Thyroid gland (tissue), 4 donors: ENCODE measurements at regions not wholly inside any gene's neighbourhood (a gene's known extent, or its start where the extent isn't known, plus 50 kb on each side); places are given as distances from the start of the nearest gene placed in this dataset.

ENCODE experiments used
- POLR2A ChIP-seq, 2 donors: fragments of 450-650 bp; IDR thresholded peaks; one replicate each; pipeline ENCODE4 v1.6.1; 2017; ENCODE audit warnings: antibody characterized with exemption in 2 of 2, mild to moderate bottlenecking in 2 of 2, moderate library complexity in 1 of 2
- TF ChIP-seq, protein P1 (sequence below), 6 experiments: fragments of 200-600 bp in 3 of 6; fragments of 450-650 bp in 3 of 6; sonication (generic) in 3 of 6; IDR thresholded peaks; one replicate each; pipeline ENCODE4 v1.5.1; 2016 to 2019; ENCODE audit warnings: antibody characterized with exemption in 6 of 6, mild to moderate bottlenecking in 2 of 6, inconsistent platforms in 1 of 6, moderate library complexity in 1 of 6

DNA sequence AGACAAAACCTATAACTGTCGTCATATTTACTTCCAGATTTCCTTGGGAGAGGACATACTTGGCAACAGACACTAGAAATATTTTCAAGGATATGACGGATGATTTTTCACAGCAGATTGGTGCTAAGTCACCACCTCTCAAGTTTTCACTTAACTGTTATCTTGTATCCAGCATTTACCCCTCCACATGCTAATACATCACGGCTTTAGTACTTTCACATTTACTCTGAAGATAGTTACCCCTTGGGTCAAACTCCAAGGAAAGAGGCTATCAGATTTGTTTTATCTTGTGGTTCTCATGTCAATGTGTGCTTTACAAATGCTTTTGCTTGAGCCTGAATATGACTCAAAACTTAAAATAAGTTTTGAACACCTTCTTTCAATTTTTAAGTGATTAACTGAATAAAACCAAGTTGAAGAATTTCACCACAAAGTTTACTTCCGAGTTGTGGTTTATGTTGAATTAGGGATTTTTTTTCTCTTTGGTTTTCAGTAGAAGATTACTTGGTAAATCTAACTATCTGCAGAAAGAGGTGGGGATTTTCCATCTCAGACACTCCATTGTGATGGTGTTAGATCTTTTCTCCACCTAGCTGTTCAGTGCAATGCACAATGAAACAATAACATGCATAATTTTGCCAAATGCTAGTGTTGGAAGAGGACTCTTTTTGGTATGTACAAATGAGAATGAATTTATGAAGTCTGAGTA is 75.4 kb upstream of the FAT1 start:
- TF ChIP-seq, protein P1, sequence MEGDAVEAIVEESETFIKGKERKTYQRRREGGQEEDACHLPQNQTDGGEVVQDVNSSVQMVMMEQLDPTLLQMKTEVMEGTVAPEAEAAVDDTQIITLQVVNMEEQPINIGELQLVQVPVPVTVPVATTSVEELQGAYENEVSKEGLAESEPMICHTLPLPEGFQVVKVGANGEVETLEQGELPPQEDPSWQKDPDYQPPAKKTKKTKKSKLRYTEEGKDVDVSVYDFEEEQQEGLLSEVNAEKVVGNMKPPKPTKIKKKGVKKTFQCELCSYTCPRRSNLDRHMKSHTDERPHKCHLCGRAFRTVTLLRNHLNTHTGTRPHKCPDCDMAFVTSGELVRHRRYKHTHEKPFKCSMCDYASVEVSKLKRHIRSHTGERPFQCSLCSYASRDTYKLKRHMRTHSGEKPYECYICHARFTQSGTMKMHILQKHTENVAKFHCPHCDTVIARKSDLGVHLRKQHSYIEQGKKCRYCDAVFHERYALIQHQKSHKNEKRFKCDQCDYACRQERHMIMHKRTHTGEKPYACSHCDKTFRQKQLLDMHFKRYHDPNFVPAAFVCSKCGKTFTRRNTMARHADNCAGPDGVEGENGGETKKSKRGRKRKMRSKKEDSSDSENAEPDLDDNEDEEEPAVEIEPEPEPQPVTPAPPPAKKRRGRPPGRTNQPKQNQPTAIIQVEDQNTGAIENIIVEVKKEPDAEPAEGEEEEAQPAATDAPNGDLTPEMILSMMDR (IDR thresholded peaks at IDR 0.05) = no peak
- no peak for TF ChIP-seq POLR2A (IDR thresholded peaks at IDR 0.05)
